Cardiac muscle cell (in vitro differentiated cells and primary cell): ENCODE measurements at regions not wholly inside any gene's neighbourhood (a gene's known extent, or its start where the extent isn't known, plus 50 kb on each side); places are given as distances from the start of the nearest gene placed in this dataset.

Source experiments
- DNase-seq, 2 donors: peaks; one replicate each; pipeline versions ENCODE4 v3.0.0 to v3.0.0-alpha.2; 2010 to 2017; ENCODE audit warnings: low read depth in 1 of 2, low spot score in 1 of 2
- H3K27ac ChIP-seq: fragments of 200-600 bp; sonication (generic); 2 replicates; pipeline ENCODE4 v1.5.1; 2016
- H3K27me3 ChIP-seq: fragments of 200-600 bp; sonication (generic); 2 replicates; pipeline ENCODE4 v1.6.0; 2016; ENCODE audit warnings: control low read depth
- H3K36me3 ChIP-seq: fragments of 200-600 bp; sonication (generic); 2 replicates; pipeline ENCODE4 v1.5.1; 2016; ENCODE audit warnings: control low read depth
- H3K4me1 ChIP-seq: fragments of 200-600 bp; sonication (generic); 2 replicates; pipeline ENCODE4 v1.8.1; 2017; ENCODE audit warnings: low read depth, mild to moderate bottlenecking, mixed run types
- H3K4me3 ChIP-seq: fragments of 200-600 bp; sonication (generic); 2 replicates; pipeline ENCODE4 v1.5.1; 2016; ENCODE audit warnings: mild to moderate bottlenecking
- H3K9me3 ChIP-seq: fragments of 200-600 bp; sonication (generic); 2 replicates; pipeline ENCODE4 v1.5.1; 2017; ENCODE audit warnings: low read depth, mild to moderate bottlenecking, control low read depth
- TF ChIP-seq, protein P1 (sequence below): IDR thresholded peaks from 2 replicates; pipeline ENCODE4 v1.5.1; 2012; ENCODE audit warnings: low read depth, mild to moderate bottlenecking, low read length

DNA sequence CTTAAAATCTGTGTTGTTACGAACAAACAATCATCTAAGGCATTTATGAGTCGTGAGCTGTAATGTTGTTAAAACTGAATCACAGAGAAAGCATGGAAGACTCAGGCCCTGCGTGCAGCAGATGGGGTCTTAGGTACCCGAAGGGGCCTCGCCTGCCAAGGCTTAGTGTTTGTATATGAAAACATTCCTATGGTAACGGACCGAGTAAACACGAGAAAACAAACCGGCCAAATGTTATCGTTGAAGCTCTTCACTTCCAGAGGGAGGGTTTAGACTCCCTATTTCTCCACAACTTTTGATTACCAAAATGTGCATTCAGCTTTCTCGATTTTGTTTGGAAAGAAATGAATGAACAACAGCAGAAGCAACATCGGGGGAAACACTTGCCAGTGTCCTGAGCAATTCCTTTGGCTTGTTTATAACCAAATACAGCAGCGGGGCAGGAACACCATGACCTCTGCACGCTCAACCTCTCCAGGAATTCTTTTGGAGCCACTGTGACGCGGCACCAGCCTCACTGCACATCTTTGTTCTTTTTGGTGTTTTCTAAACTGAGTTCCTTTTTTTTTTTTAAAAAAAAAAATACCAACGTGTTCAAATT is 121.6 kb upstream of the KLF6 start:
- TF ChIP-seq, protein P1, sequence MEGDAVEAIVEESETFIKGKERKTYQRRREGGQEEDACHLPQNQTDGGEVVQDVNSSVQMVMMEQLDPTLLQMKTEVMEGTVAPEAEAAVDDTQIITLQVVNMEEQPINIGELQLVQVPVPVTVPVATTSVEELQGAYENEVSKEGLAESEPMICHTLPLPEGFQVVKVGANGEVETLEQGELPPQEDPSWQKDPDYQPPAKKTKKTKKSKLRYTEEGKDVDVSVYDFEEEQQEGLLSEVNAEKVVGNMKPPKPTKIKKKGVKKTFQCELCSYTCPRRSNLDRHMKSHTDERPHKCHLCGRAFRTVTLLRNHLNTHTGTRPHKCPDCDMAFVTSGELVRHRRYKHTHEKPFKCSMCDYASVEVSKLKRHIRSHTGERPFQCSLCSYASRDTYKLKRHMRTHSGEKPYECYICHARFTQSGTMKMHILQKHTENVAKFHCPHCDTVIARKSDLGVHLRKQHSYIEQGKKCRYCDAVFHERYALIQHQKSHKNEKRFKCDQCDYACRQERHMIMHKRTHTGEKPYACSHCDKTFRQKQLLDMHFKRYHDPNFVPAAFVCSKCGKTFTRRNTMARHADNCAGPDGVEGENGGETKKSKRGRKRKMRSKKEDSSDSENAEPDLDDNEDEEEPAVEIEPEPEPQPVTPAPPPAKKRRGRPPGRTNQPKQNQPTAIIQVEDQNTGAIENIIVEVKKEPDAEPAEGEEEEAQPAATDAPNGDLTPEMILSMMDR = no peak
- no peaks in the 10 kb centered on the region for H3K36me3 ChIP-seq
- no peak for DNase-seq
- H3K4me1 ChIP-seq = peaks cover 13% of the 10 kb centered on the region
- H3K27me3 ChIP-seq = no peaks in the 10 kb centered on the region
- H3K4me3 ChIP-seq = no peak overlapping the region
- H3K9me3 ChIP-seq = no peaks in the 10 kb centered on the region
- no peak overlapping the region for H3K27ac ChIP-seq

DNA sequence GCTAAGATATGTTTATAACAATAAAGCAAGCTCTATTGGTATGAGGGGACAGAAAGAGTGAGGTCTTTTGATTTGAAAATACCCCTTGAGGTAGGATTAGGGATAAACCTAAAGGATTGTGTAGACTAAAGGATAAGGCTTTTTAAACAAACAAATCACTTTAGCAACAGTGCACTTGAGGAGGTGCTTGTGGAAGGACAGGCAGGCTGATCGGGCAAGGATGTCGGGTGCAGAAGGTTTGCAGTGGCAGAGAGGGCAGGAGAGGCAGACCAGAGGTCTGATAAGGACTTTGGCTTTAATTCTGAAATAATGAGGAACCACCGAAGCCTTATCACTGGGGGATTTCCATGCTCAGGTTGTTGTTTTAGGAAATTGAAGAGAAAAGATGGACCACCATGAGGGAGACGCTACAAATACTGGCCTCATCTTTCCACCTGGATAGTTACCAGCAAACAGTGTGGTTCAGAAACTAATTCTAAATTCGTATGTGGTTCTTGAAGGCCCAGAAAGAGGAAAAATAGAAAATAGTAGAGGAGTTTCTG is 119.5 kb upstream of the KLF6 start:
- Histone ChIP-seq H3K27me3 (no peaks in the 10 kb centered on the region), H3K4me3 (no peak overlapping the region), H3K36me3 (no peaks in the 10 kb centered on the region)

DNA sequence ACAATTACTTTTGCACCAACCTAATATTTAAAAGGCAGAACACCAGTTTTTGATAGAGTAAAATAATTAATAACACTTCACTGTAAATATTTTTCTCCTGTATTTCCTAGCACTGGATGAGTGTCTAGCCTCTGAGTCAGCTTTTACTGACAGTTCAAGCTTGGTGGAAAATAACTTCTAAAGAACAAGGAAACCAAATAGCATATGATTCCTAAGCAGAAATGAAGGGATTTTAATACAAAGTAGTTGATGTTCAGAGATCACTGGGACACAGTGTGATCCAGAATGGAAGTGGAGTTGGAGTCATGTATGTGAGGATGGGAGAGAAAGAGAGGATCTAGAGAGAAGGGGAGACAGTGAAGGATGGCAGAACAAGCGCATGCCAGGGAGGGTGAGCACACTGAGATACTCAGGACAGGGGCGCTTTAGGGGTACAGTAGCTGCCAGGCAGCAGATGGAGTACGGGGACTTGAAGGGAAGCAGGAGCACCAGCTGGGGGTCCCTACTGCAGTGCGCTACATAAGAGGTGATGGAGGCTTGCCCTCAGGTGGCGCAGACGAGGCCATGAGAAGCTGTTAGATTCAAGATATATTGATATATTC is 117.9 kb upstream of the KLF6 start:
- no peaks in the 10 kb centered on the region for H3K27me3 ChIP-seq
- TF ChIP-seq, protein P1 = no peak
- H3K4me1 ChIP-seq = peaks cover 8% of the 10 kb centered on the region
- H3K9me3 ChIP-seq = no peaks in the 10 kb centered on the region
- no peaks in the 10 kb centered on the region for H3K36me3 ChIP-seq
- H3K4me3 ChIP-seq = no peak overlapping the region
- H3K27ac ChIP-seq = no peak overlapping the region
- DNase-seq = peak in 1 of 2 donors; percentile 31

More for the DNA sequence above, 119.5 kb upstream of the KLF6 start:
- H3K9me3 ChIP-seq = no peaks in the 10 kb centered on the region
- peaks cover 8% of the 10 kb centered on the region for H3K4me1 ChIP-seq
- H3K27ac ChIP-seq = no peak overlapping the region
- DNase-seq = no peak
- TF ChIP-seq, protein P1 = no peak

DNA sequence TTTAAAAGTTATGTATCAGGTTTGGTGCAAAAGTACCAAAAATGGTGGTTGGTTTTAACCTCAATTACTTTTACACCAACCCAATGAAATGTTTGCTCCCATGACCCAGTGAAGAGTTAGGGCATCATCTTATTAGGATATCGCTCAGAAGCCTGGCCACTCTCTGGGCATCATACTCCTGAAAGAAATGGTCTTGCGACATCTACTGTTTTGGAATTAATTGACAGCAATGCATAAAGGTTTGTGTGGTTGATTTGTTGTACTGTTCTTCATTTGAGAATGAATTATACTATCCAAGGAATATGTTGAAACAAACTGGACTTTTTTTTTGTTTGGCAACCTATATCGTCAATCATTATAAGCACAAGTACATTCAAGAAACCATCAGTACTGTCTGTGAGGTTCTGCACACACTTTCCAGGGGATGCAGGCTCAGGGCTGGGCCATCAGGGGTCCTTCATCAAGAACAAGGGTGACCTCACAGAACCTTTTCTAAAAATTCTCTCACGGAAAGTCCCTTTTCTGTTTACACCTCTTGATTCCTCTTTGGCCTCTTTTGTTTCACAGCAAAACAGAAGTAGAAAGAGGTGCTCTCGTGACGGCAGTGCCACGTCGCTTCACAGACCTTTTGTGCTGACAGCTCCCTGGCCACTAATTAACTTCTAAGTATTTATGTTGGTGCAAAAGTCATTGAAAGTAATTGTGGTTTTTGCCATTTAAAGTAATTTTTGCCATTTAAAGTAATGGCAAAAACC is 117.2 kb upstream of the KLF6 start:
- DNase-seq = peak; percentile 19 to 33
- TF ChIP-seq, protein P1 = no peak
- H3K27ac ChIP-seq = no peak overlapping the region

DNA sequence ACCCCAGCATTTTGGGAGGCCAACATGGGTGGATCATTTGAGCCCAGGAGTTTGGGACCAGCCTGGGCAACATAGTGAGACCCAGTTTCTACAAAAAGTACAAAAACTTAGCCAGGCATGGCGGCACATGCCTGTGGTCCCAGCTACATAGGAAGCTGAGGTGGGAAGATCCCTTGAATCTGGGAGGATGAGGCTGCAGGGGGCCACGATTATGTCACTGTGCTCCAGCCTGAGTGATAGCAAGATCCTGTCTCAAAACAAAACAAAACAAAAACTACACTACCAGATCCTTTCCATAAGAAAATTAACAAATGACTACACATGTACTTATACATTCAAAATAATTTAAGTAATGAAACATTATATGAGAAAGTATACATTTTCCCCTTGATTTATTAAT is 116.4 kb upstream of the KLF6 start:
- Histone ChIP-seq H3K4me3 (no peak overlapping the region), H3K4me1 (peaks cover 8% of the 10 kb centered on the region), H3K27ac (no peak overlapping the region), H3K27me3 (no peaks in the 10 kb centered on the region), H3K9me3 (no peaks in the 10 kb centered on the region), H3K36me3 (no peaks in the 10 kb centered on the region)
- TF ChIP-seq, protein P1 = no peak
- no peak for DNase-seq

More for the DNA sequence above, 117.2 kb upstream of the KLF6 start:
- no peaks in the 10 kb centered on the region for H3K27me3 ChIP-seq
- H3K4me1 ChIP-seq = peaks cover 8% of the 10 kb centered on the region
- H3K36me3 ChIP-seq = no peaks in the 10 kb centered on the region
- no peaks in the 10 kb centered on the region for H3K9me3 ChIP-seq
- H3K4me3 ChIP-seq = no peak overlapping the region
